HEK293 (cell line): ENCODE measurements at regions not wholly inside any gene's neighbourhood (a gene's known extent, or its start where the extent isn't known, plus 50 kb on each side); places are given as distances from the start of the nearest gene placed in this dataset.

ENCODE experiments used
- CTCF ChIA-PET: fragments of 350-600 bp; formaldehyde crosslinking; extraction: SDS; loops from one replicate; lab custom pipeline; 2021; ENCODE audit warnings: antibody characterized with exemption; lab: Yijun Ruan, JAX
- POLR2A ChIA-PET: fragments of 300-600 bp; formaldehyde crosslinking; extraction: SDS; loops from one replicate; lab custom pipeline; 2020; ENCODE audit warnings: antibody characterized with exemption, inconsistent platforms; lab: Yijun Ruan, JAX
- H3K27ac ChIP-seq: fragments of 200-500 bp; sonication (Bioruptor generic); 2 replicates; pipeline ENCODE4 v1.5.1; 2014; ENCODE audit warnings: low read depth, low read length, control low read depth, inconsistent platforms; ENCODE audit errors: extremely low read depth
- H3K36me3 ChIP-seq, 2 experiments: fragments of 200-500 bp in 1 of 2; sonication (Bioruptor generic) in 1 of 2; 1 replicate in 1 of 2; 2 replicates in 1 of 2; pipeline ENCODE4 v1.5.1; 2014 to 2017; ENCODE audit warnings: inconsistent platforms in 2 of 2, low read length in 2 of 2; ENCODE audit not compliant: control insufficient read depth in 2 of 2, insufficient read depth in 1 of 2
- H3K4me1 ChIP-seq: fragments of 200-500 bp; sonication (Bioruptor generic); 2 replicates; pipeline ENCODE4 v1.5.1; 2014; ENCODE audit warnings: mild to moderate bottlenecking, low read length, inconsistent platforms; ENCODE audit not compliant: control insufficient read depth, insufficient read depth
- H3K4me3 ChIP-seq: 2 replicates; pipeline ENCODE4 v1.5.1; 2011; ENCODE audit warnings: low read depth, mild to moderate bottlenecking, control low read depth, low read length, moderate library complexity
- H3K9me3 ChIP-seq: fragments of 200-500 bp; sonication (Bioruptor generic); 2 replicates; pipeline ENCODE4 v1.5.1; 2014; ENCODE audit warnings: low read depth, low read length, inconsistent platforms; ENCODE audit not compliant: control insufficient read depth, insufficient read depth
- BCL6B ChIP-seq: fragments of 450-650 bp; formaldehyde crosslinking; IDR thresholded peaks from 2 replicates; pipeline ENCODE4 v1.5.1; 2017; ENCODE audit warnings: missing biosample characterization, missing genetic modification characterization
- FEZF1 ChIP-seq: fragments of 450-650 bp; formaldehyde crosslinking; IDR thresholded peaks from 2 replicates; pipeline ENCODE4 v1.5.1; 2016; ENCODE audit warnings: missing biosample characterization, missing genetic modification characterization
- OSR2 ChIP-seq: fragments of 450-650 bp; formaldehyde crosslinking; IDR thresholded peaks from 2 replicates; pipeline ENCODE4 v1.5.1; 2016; ENCODE audit warnings: missing biosample characterization, missing genetic modification characterization
- TCF7L2 ChIP-seq: IDR thresholded peaks from 2 replicates; pipeline ENCODE4 v1.6.1; 2011; ENCODE audit warnings: low read depth, mild to moderate bottlenecking, inconsistent platforms, low read length, moderate library complexity, borderline replicate concordance
- ZNF292 ChIP-seq: fragments of 450-650 bp; formaldehyde crosslinking; IDR thresholded peaks from 2 replicates; pipeline ENCODE4 v1.5.1; 2016; ENCODE audit warnings: low read depth, missing biosample characterization, missing genetic modification characterization, borderline replicate concordance
- ZNF302 ChIP-seq: fragments of 450-650 bp; formaldehyde crosslinking; IDR thresholded peaks from 2 replicates; pipeline ENCODE4 v1.5.1; 2016; ENCODE audit warnings: missing biosample characterization, missing genetic modification characterization, low read depth
- ZNF335 ChIP-seq: fragments of 450-650 bp; formaldehyde crosslinking; conservative IDR thresholded peaks from 2 replicates; pipeline ENCODE4 v1.5.1; 2016; ENCODE audit warnings: missing biosample characterization, missing genetic modification characterization
- ZNF362 ChIP-seq: fragments of 450-650 bp; formaldehyde crosslinking; IDR thresholded peaks from 2 replicates; pipeline ENCODE4 v1.5.1; 2016; ENCODE audit warnings: missing biosample characterization, missing genetic modification characterization
- ZNF366 ChIP-seq: fragments of 450-650 bp; formaldehyde crosslinking; conservative IDR thresholded peaks from 2 replicates; pipeline ENCODE4 v1.5.1; 2016; ENCODE audit warnings: missing biosample characterization, missing genetic modification characterization
- ZNF707 ChIP-seq: fragments of 450-650 bp; formaldehyde crosslinking; IDR thresholded peaks from 2 replicates; pipeline ENCODE4 v1.5.1; 2016; ENCODE audit warnings: missing biosample characterization, missing genetic modification characterization
- TF ChIP-seq, protein P1 (sequence below): fragments of 450-650 bp; formaldehyde crosslinking; IDR thresholded peaks from 2 replicates; pipeline ENCODE4 v1.5.1; 2017; ENCODE audit warnings: missing biosample characterization, missing genetic modification characterization
- TF ChIP-seq, protein P2 (sequence below): fragments of 450-650 bp; formaldehyde crosslinking; IDR thresholded peaks from 2 replicates; pipeline ENCODE4 v1.5.1; 2016; ENCODE audit warnings: missing biosample characterization, missing genetic modification characterization, low read depth
- TF ChIP-seq, protein P3 (sequence below): fragments of 450-650 bp; formaldehyde crosslinking; optimal IDR thresholded peaks from 2 replicates; pipeline ENCODE3; 2016; ENCODE audit warnings: missing biosample characterization, mild to moderate bottlenecking, missing genetic modification characterization
- TF ChIP-seq, protein P4 (sequence below): fragments of 450-650 bp; formaldehyde crosslinking; IDR thresholded peaks from 2 replicates; pipeline ENCODE4 v1.5.1; 2016; ENCODE audit warnings: missing biosample characterization, missing genetic modification characterization

GRCh38 chr12:89906178-89906577, 197.5 kb upstream of the ATP2B1 start:
- CTCF ChIA-PET: interaction anchor here (0.6 kb wide), 1 partner anchor 243 kb away, joined by 5 read pairs; no protein-coding TSS in a partner anchor
- no peak for TF ChIP-seq ZNF292 (tag by site-specific recombination)
- peak; percentile 32; the same call in 1 of the 2 replicates for TF ChIP-seq TCF7L2
- no peak for TF ChIP-seq BCL6B (tag by site-specific recombination)
- no peak for TF ChIP-seq ZNF707 (tag by site-specific recombination)
- TF ChIP-seq, protein P1, sequence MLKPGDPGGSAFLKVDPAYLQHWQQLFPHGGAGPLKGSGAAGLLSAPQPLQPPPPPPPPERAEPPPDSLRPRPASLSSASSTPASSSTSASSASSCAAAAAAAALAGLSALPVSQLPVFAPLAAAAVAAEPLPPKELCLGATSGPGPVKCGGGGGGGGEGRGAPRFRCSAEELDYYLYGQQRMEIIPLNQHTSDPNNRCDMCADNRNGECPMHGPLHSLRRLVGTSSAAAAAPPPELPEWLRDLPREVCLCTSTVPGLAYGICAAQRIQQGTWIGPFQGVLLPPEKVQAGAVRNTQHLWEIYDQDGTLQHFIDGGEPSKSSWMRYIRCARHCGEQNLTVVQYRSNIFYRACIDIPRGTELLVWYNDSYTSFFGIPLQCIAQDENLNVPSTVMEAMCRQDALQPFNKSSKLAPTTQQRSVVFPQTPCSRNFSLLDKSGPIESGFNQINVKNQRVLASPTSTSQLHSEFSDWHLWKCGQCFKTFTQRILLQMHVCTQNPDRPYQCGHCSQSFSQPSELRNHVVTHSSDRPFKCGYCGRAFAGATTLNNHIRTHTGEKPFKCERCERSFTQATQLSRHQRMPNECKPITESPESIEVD (tag by site-specific recombination): peak; percentile 83
- no peak for TF ChIP-seq ZNF366 (tag by site-specific recombination)
- TF ChIP-seq, protein P2, sequence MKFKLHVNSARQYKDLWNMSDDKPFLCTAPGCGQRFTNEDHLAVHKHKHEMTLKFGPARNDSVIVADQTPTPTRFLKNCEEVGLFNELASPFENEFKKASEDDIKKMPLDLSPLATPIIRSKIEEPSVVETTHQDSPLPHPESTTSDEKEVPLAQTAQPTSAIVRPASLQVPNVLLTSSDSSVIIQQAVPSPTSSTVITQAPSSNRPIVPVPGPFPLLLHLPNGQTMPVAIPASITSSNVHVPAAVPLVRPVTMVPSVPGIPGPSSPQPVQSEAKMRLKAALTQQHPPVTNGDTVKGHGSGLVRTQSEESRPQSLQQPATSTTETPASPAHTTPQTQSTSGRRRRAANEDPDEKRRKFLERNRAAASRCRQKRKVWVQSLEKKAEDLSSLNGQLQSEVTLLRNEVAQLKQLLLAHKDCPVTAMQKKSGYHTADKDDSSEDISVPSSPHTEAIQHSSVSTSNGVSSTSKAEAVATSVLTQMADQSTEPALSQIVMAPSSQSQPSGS (tag by site-specific recombination): no peak
- no peak for TF ChIP-seq ZNF362 (tag by site-specific recombination)
- TF ChIP-seq, protein P3, sequence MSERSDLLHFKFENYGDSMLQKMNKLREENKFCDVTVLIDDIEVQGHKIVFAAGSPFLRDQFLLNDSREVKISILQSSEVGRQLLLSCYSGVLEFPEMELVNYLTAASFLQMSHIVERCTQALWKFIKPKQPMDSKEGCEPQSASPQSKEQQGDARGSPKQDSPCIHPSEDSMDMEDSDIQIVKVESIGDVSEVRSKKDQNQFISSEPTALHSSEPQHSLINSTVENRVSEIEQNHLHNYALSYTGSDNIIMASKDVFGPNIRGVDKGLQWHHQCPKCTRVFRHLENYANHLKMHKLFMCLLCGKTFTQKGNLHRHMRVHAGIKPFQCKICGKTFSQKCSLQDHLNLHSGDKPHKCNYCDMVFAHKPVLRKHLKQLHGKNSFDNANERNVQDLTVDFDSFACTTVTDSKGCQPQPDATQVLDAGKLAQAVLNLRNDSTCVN (tag by site-specific recombination): no peak
- no peak for TF ChIP-seq ZNF302 (tag by site-specific recombination)
- TF ChIP-seq OSR2: peak; percentile 82
- TF ChIP-seq FEZF1: peak; percentile 75
- TF ChIP-seq ZNF335 (tag by site-specific recombination): no peak
- TF ChIP-seq, protein P4, sequence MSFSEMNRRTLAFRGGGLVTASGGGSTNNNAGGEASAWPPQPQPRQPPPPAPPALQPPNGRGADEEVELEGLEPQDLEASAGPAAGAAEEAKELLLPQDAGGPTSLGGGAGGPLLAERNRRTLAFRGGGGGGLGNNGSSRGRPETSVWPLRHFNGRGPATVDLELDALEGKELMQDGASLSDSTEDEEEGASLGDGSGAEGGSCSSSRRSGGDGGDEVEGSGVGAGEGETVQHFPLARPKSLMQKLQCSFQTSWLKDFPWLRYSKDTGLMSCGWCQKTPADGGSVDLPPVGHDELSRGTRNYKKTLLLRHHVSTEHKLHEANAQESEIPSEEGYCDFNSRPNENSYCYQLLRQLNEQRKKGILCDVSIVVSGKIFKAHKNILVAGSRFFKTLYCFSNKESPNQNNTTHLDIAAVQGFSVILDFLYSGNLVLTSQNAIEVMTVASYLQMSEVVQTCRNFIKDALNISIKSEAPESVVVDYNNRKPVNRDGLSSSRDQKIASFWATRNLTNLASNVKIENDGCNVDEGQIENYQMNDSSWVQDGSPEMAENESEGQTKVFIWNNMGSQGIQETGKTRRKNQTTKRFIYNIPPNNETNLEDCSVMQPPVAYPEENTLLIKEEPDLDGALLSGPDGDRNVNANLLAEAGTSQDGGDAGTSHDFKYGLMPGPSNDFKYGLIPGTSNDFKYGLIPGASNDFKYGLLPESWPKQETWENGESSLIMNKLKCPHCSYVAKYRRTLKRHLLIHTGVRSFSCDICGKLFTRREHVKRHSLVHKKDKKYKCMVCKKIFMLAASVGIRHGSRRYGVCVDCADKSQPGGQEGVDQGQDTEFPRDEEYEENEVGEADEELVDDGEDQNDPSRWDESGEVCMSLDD (tag by site-specific recombination): no peak
- H3K27ac ChIP-seq: no peak overlapping the region

More at GRCh38 chr12:89906178-89906577, 197.5 kb upstream of the ATP2B1 start:
- no peak overlapping the region for H3K4me3 ChIP-seq
- H3K9me3 ChIP-seq: no peaks in the 10 kb centered on the region
- peaks cover 13% of the 10 kb centered on the region; the same call in 1 of the 2 replicates for H3K4me1 ChIP-seq
- POLR2A ChIA-PET: no interaction called here
- no peaks in the 10 kb centered on the region for H3K36me3 ChIP-seq
